Activated CD4-positive, alpha-beta memory T cell treated with anti-CD3 and anti-CD28 coated beads, Interleukin-2, amount 10 ng/mL, durations not matched to agents 7 days and 5 days (primary cell): ENCODE measurements at regions not wholly inside any gene's neighbourhood (a gene's known extent, or its start where the extent isn't known, plus 50 kb on each side); places are given as distances from the start of the nearest gene placed in this dataset.
"Not testable (repeated sequence)": the region's sequence is repeated elsewhere in the genome, so short reads cannot be mapped to it uniquely, and the experiment has no call there.

Experiments used
- CTCF ChIA-PET: fragments of 350-600 bp; sonication (Branson Sonifier 250); formaldehyde crosslinking; loops from one replicate; lab custom pipeline; 2021; ENCODE audit warnings: antibody characterized with exemption, inconsistent platforms; lab: Charles Lee
- POLR2A ChIA-PET: fragments of 350-600 bp; sonication (Branson Sonifier 250); formaldehyde crosslinking; loops from one replicate; lab custom pipeline; 2021; ENCODE audit warnings: antibody characterized with exemption; lab: Charles Lee
- DNase-seq: peaks from one replicate; pipeline ENCODE4 v3.0.0-alpha.2; 2020
- H3K27ac Mint-ChIP-seq: one replicate; pipeline ENCODE4 v1.8.0; 2021; ENCODE audit warnings: mild to moderate bottlenecking, mixed read lengths
- H3K27me3 Mint-ChIP-seq: one replicate; pipeline ENCODE4 v1.8.0; 2021; ENCODE audit warnings: mixed read lengths
- H3K36me3 Mint-ChIP-seq: one replicate; pipeline ENCODE4 v1.8.0; 2021; ENCODE audit warnings: low read depth, mixed read lengths
- H3K4me1 Mint-ChIP-seq: one replicate; pipeline ENCODE4 v1.8.0; 2021; ENCODE audit warnings: mixed read lengths
- H3K4me3 Mint-ChIP-seq: one replicate; pipeline ENCODE4 v1.8.0; 2021; ENCODE audit warnings: mild to moderate bottlenecking, mixed read lengths
- H3K9me3 Mint-ChIP-seq: one replicate; pipeline ENCODE4 v1.8.0; 2021; ENCODE audit warnings: mixed read lengths

DNA sequence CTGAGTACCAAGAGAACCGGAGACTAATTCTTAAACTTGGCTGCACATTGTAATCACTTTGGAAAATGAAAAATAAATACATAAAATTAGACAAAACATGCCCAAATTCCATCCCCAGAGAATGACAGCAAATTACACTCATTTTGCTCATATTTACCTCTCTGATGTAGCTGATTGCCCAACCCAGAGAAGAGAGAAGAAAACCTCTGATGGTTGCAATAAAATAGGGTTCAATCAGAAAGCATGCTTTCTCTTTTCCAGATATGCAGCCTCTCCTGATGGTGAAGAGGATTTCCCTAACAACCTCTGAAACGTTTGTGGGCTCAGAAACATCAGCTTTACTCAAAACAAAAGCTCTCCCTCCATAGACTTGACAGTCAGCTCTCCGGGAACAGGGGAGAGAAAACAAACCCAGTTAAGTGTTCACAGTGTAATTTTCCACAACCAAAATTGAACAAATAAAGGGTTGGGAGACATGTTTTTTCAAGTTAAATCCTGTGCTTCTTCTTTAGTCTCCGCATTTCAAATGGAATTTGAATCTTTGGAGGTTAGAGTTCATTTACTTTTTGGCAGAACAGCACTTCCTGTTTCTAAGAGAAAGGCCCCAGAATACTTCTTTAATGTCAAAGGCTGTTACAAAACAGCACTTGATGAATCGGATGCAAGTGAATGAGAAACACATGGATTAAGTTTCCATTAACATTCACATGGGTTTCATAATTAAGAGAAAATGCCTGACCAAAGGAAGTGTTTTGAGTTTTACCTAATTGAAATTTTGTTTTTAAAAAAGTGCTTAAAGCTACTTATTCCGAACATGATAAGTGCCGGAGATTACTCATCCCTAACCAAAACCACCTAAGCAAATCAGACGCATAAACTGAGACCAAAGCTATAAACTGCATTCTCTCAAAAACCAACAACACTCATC lies 570.1 kb upstream of the SYT4 start:
- ChIA-PET CTCF (no interaction called here), POLR2A (no interaction called here)
- Mint-ChIP-seq H3K4me3 (no peak overlapping the region), H3K9me3 (peaks cover 2% of the 10 kb centered on the region), H3K27me3 (no peaks in the 10 kb centered on the region), H3K36me3 (no peaks in the 10 kb centered on the region), H3K4me1 (no peaks in the 10 kb centered on the region), H3K27ac (no peak overlapping the region)
- no peak for DNase-seq

GRCh38 chr18:43849831-43850230 lies 572.5 kb upstream of the SYT4 start:
- POLR2A ChIA-PET, H3K27me3 Mint-ChIP-seq, H3K4me1 Mint-ChIP-seq, DNase-seq, H3K27ac Mint-ChIP-seq, H3K4me3 Mint-ChIP-seq, H3K9me3 Mint-ChIP-seq, CTCF ChIA-PET, H3K36me3 Mint-ChIP-seq: not testable (repeated sequence)

DNA sequence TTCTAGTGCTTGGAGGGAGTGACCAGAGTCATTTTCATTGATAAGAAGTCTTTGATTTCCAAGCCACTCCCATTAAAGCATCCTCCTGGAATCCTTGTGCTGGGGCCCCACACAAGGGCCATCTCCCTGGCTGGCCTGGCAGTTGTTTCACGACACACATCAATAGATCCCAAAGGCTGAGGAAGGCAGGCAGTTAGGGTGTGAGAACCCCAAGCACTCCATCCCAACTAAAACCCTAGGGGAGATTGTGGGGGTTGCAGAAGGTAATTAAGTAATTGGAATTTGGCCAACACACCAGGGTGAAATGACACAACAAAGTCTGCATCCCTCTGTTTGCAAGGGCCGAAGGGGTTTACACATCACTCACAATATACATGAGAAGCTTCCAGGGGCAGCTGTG lies 578.1 kb upstream of the SYT4 start:
- Mint-ChIP-seq H3K4me1 (no peaks in the 10 kb centered on the region), H3K36me3 (no peaks in the 10 kb centered on the region), H3K4me3 (no peak overlapping the region), H3K27me3 (no peaks in the 10 kb centered on the region), H3K27ac (no peak overlapping the region), H3K9me3 (peaks cover 14% of the 10 kb centered on the region)
- POLR2A ChIA-PET: no interaction called here
- CTCF ChIA-PET: no interaction called here
- DNase-seq: no peak

DNA sequence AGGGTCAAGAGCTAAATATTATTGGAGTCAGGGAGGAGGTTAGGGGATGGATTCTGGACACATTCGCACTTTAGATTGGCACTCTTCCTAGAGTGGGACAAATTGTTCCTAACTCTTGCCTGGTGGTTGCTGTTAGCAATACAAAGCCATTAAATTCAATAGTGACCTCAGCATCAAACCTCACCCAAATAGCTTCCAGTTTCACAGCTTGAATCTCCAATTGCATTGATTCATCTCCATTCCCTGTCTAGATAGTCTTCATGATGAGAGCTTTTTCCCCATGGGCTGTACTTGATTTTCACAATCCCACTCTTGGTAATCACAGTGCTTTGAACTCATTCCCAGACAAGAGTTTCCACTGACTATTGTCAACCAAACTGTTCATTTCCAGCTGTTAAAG lies 585.9 kb upstream of the SYT4 start:
- Mint-ChIP-seq H3K36me3 (no peaks in the 10 kb centered on the region), H3K27ac (no peak overlapping the region), H3K9me3 (peaks cover 9% of the 10 kb centered on the region), H3K4me1 (no peaks in the 10 kb centered on the region), H3K27me3 (no peaks in the 10 kb centered on the region), H3K4me3 (no peak overlapping the region)
- POLR2A ChIA-PET: no interaction called here
- DNase-seq: no peak
- CTCF ChIA-PET: no interaction called here

- Mint-ChIP-seq H3K27ac (no peak overlapping the region), H3K4me3 (no peak overlapping the region)
Measured at GRCh38 chr18:43866696-43867095, 589.4 kb upstream of the SYT4 start.

DNA sequence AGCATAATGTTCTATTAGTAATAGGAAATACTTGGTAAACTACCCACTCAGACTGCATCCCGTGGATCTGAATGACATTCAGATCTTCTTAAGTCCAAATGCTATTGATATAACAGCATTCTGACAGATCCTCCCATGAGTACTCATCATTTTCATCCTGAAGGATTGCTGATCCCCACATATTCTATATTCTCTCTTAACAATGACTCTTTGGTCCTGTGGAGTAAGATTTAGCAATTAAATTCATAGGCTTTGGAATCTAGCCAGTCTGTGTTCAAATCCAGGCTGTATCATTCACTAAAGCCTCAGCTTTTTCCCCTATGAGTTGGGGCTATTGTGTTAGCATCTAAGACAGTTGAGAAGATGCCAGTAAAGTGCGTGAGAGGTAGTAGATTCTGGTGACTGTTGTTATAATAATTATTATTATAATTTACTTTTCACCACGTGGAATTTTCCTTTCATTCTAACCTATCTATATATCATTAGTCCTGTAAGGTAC lies 591.3 kb upstream of the SYT4 start:
- Mint-ChIP-seq H3K27me3 (no peaks in the 10 kb centered on the region), H3K36me3 (no peaks in the 10 kb centered on the region), H3K4me3 (no peak overlapping the region), H3K27ac (no peak overlapping the region), H3K4me1 (no peaks in the 10 kb centered on the region), H3K9me3 (peaks cover 2% of the 10 kb centered on the region)
- ChIA-PET CTCF (no interaction called here), POLR2A (no interaction called here)
- no peak for DNase-seq

More at GRCh38 chr18:43866696-43867095, 589.4 kb upstream of the SYT4 start:
- ChIA-PET POLR2A (no interaction called here), CTCF (no interaction called here)
- no peak for DNase-seq
- Mint-ChIP-seq H3K27me3 (no peaks in the 10 kb centered on the region), H3K9me3 (peaks cover 6% of the 10 kb centered on the region), H3K4me1 (no peaks in the 10 kb centered on the region), H3K36me3 (no peaks in the 10 kb centered on the region)

GRCh38 chr18:43869451-43870008 lies 592.2 kb upstream of the SYT4 start:
- ChIA-PET CTCF (no interaction called here), POLR2A (no interaction called here)
- Mint-ChIP-seq H3K4me3 (no peak overlapping the region), H3K4me1 (no peaks in the 10 kb centered on the region), H3K9me3 (peaks cover 4% of the 10 kb centered on the region), H3K27ac (no peak overlapping the region), H3K36me3 (no peaks in the 10 kb centered on the region), H3K27me3 (no peaks in the 10 kb centered on the region)
- no peak for DNase-seq

DNA sequence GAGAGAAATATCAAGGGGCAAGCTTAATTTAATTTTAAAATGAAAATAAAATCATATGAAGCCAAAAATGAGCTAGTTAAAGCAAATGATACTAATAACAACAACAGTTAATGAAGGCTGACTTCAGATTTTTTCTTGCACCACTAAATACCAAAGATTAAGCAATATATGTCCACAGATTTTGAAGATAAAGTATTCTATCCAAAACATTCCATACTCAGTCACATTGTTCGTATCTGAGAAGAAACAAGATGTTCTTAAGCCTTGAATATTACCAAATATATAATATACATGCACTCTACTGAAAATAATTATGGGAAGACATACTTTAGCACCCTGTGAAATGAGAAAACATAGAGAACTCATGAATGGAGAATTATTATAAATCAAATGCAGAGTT lies 593.3 kb upstream of the SYT4 start:
- H3K4me1 Mint-ChIP-seq: no peaks in the 10 kb centered on the region
- no peak overlapping the region for H3K4me3 Mint-ChIP-seq
- no peaks in the 10 kb centered on the region for H3K36me3 Mint-ChIP-seq
- H3K27ac Mint-ChIP-seq: no peak overlapping the region
- ChIA-PET CTCF (no interaction called here), POLR2A (no interaction called here)
- peaks cover 4% of the 10 kb centered on the region for H3K9me3 Mint-ChIP-seq
- no peaks in the 10 kb centered on the region for H3K27me3 Mint-ChIP-seq
- DNase-seq: no peak

DNA sequence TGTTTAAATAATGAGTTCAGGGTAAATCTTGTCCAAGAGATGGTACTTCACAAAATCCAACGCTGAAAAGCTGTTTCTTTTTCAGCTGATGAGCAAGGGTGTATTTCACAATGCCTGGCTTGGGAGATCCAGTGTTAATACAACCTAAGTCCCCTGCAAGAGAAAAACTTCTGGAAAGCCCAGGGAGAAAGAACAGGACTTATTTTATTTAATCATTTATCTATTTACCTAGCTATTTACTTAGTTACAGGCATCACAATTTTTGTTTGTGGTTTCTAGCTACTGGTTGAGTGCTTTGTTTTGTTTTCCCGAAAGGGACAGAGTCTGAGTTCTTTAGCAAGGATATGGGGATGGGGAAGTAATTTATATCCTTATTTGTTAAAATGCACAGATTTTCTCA lies 598.2 kb upstream of the SYT4 start:
- Mint-ChIP-seq H3K9me3 (peaks cover 7% of the 10 kb centered on the region), H3K27me3 (no peaks in the 10 kb centered on the region), H3K4me3 (no peak overlapping the region), H3K4me1 (no peaks in the 10 kb centered on the region), H3K36me3 (no peaks in the 10 kb centered on the region), H3K27ac (no peak overlapping the region)
- no peak for DNase-seq
- CTCF ChIA-PET: no interaction called here
- POLR2A ChIA-PET: no interaction called here

GRCh38 chr18:43876286-43876685 lies 599.0 kb upstream of the SYT4 start:
- Mint-ChIP-seq H3K4me1 (no peaks in the 10 kb centered on the region), H3K4me3 (no peak overlapping the region), H3K27ac (no peak overlapping the region), H3K9me3 (peaks cover 7% of the 10 kb centered on the region), H3K36me3 (no peaks in the 10 kb centered on the region), H3K27me3 (no peaks in the 10 kb centered on the region)
- DNase-seq: no peak
- ChIA-PET CTCF (no interaction called here), POLR2A (no interaction called here)

- Mint-ChIP-seq H3K9me3 (peaks cover 7% of the 10 kb centered on the region), H3K4me3 (no peak overlapping the region), H3K27ac (no peak overlapping the region), H3K4me1 (no peaks in the 10 kb centered on the region), H3K27me3 (no peaks in the 10 kb centered on the region), H3K36me3 (no peaks in the 10 kb centered on the region)
- ChIA-PET POLR2A (no interaction called here), CTCF (no interaction called here)
- DNase-seq: no peak
Measured at GRCh38 chr18:43876748-43877147, 599.5 kb upstream of the SYT4 start.

DNA sequence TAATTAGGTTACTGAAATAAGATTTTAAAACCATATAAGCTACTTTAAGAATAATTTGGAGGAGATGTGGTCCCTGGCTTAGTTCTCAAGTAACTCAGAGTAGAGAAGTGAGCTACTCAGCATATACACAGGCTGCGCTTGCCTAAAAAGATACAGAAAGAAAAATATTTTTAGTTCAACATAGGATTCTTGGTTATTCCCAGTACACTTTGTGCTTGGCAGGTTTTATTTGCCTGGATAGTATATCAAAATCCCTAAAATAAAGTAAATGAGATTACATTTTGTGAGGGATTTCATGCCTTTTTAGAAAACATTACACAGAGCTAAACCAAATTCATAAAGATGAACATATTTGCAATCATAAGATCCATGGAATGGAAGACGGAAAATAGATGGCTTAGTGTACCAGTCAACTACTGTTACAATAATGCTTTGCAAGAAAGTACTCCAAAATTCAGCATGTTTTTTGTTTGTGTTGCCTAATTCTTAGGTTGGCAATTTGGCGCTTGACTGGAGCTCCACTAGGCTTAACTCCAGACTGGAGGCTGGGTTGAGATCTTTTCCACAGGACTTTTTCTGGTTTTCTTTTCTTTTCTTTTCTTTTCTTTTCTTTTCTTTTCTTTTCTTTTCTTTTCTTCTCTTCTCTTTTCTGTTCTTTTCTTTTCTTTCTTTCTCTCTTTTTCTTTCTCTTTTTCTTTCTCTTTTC lies 600.5 kb upstream of the SYT4 start:
- no peak for DNase-seq
- Mint-ChIP-seq H3K4me3 (no peak overlapping the region), H3K27ac (no peak overlapping the region), H3K27me3 (no peaks in the 10 kb centered on the region), H3K36me3 (no peaks in the 10 kb centered on the region), H3K4me1 (no peaks in the 10 kb centered on the region), H3K9me3 (peaks cover 7% of the 10 kb centered on the region)
- POLR2A ChIA-PET: no interaction called here
- CTCF ChIA-PET: no interaction called here

DNA sequence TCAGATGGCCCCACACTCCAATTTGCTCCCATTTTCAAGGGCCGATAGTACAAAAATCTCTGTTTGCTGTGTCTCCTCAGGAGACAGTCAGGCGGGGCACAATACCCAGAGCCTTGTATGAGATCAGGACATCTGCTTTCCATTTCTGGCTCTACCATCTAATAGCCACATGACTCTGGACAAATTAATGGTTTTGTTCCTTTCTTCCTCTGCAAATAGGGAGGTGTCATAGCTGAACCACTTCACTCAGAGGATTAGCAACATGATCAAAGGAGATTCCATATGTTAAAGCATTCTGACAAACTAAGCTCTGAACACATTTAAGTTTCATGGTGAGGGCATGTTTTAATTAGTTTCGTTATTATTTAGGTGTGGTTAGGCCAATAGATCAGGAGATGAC lies 602.1 kb upstream of the SYT4 start:
- CTCF ChIA-PET: no interaction called here
- Mint-ChIP-seq H3K27me3 (no peaks in the 10 kb centered on the region), H3K4me1 (no peaks in the 10 kb centered on the region), H3K4me3 (no peak overlapping the region), H3K36me3 (no peaks in the 10 kb centered on the region), H3K9me3 (peaks cover 6% of the 10 kb centered on the region), H3K27ac (no peak overlapping the region)
- no peak for DNase-seq
- POLR2A ChIA-PET: no interaction called here
